ENCODE measurements at regions not wholly inside any gene's neighbourhood (a gene's known extent, or its start where the extent isn't known, plus 50 kb on each side); places are given as distances from the start of the nearest gene placed in this dataset.

GRCh38 chr4:11589676-11590075 is 161.0 kb upstream of the HS3ST1 start:
- ChIA-PET POLR2A (no interaction called here), CTCF (no interaction called here)
- DNase-seq (no peak), ATAC-seq (no peak)
- intact Hi-C loops (cut with DNase I, micrococcal nuclease) = no loop called here
- Mint-ChIP-seq H3K27ac (no peak overlapping the region), H3K4me1 (no peaks in the 10 kb centered on the region), H3K4me3 (no peak overlapping the region), H3K36me3 (ENCODE audit: low read depth) (no peaks in the 10 kb centered on the region), H3K27me3 (peaks cover 3% of the 10 kb centered on the region), H3K9me3 (ENCODE audit: low read depth) (no peaks in the 10 kb centered on the region)

- Mint-ChIP-seq H3K36me3 (ENCODE audit: low read depth) (no peaks in the 10 kb centered on the region), H3K27me3 (peaks cover 3% of the 10 kb centered on the region)
- CTCF ChIA-PET = no interaction called here
Measured at GRCh38 chr4:11587797-11588196, 159.1 kb upstream of the HS3ST1 start.

DNA sequence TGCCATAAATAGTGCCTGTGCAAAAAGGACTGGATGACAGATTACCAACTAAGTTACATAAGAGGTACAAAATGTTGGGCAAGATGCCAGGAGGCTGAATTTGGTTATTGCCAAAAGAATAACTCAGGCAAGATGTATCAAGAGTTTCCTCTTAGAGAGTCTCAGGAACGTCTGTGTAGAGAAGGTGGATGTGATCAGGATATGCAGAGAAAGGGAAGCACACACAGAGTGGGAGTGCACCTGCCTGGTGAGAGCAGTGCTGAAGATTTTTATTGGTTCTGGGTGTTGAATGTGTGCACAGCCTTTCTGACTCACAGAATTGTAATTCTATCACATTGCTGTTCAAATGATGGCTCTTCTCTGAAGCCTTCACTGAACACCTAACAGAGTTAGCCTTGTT is 156.8 kb upstream of the HS3ST1 start:
- DNase-seq = no peak
- no peaks in the 10 kb centered on the region for H3K36me3 Mint-ChIP-seq (ENCODE audit: low read depth)
- no peaks in the 10 kb centered on the region for H3K4me1 Mint-ChIP-seq
- ChIA-PET CTCF (no interaction called here), POLR2A (no interaction called here)
- H3K27ac Mint-ChIP-seq = no peak overlapping the region
- peaks cover 6% of the 10 kb centered on the region for H3K9me3 Mint-ChIP-seq (ENCODE audit: low read depth)
- ATAC-seq = no peak
- H3K27me3 Mint-ChIP-seq = peaks cover 3% of the 10 kb centered on the region
- H3K4me3 Mint-ChIP-seq = no peak overlapping the region
- intact Hi-C loops (cut with DNase I, micrococcal nuclease) = no loop called here

More at GRCh38 chr4:11587797-11588196, 159.1 kb upstream of the HS3ST1 start:
- no peak for ATAC-seq
- intact Hi-C loops (cut with DNase I, micrococcal nuclease) = no loop called here
- POLR2A ChIA-PET = no interaction called here
- H3K4me1 Mint-ChIP-seq = no peaks in the 10 kb centered on the region
- DNase-seq = no peak
- no peak overlapping the region for H3K27ac Mint-ChIP-seq
- no peaks in the 10 kb centered on the region for H3K9me3 Mint-ChIP-seq (ENCODE audit: low read depth)
- H3K4me3 Mint-ChIP-seq = no peak overlapping the region

- ChIA-PET CTCF (interaction anchor here (0.7 kb wide), 1 partner anchor 32 kb away, joined by 3 read pairs; no protein-coding TSS in a partner anchor), POLR2A (no interaction called here)
- no peak for DNase-seq
- Mint-ChIP-seq H3K4me3 (no peak overlapping the region), H3K36me3 (ENCODE audit: low read depth) (no peaks in the 10 kb centered on the region), H3K4me1 (no peaks in the 10 kb centered on the region), H3K27me3 (peaks cover 2% of the 10 kb centered on the region), H3K27ac (no peak overlapping the region), H3K9me3 (ENCODE audit: low read depth) (no peaks in the 10 kb centered on the region)
- ATAC-seq = no peak
- intact Hi-C loops (cut with DNase I, micrococcal nuclease) = no loop called here
Measured at GRCh38 chr4:11568511-11568910, 139.8 kb upstream of the HS3ST1 start.

- POLR2A ChIA-PET = no interaction called here
- no peak overlapping the region for H3K4me3 Mint-ChIP-seq
- peaks cover 2% of the 10 kb centered on the region for H3K27me3 Mint-ChIP-seq
- intact Hi-C loops (cut with DNase I, micrococcal nuclease) = no loop called here
- H3K36me3 Mint-ChIP-seq (ENCODE audit: low read depth) = no peaks in the 10 kb centered on the region
- DNase-seq (no peak), ATAC-seq (no peak)
- no peak overlapping the region for H3K27ac Mint-ChIP-seq
- H3K9me3 Mint-ChIP-seq (ENCODE audit: low read depth) = no peaks in the 10 kb centered on the region
- H3K4me1 Mint-ChIP-seq = no peaks in the 10 kb centered on the region
- CTCF ChIA-PET = no interaction called here
Measured at GRCh38 chr4:11566444-11567022, 137.8 kb upstream of the HS3ST1 start.

- POLR2A ChIA-PET = no interaction called here
- H3K4me1 Mint-ChIP-seq = no peaks in the 10 kb centered on the region
- intact Hi-C loops (cut with DNase I, micrococcal nuclease) = no loop called here
- DNase-seq (peak; percentile 24), ATAC-seq (peak; percentile 55)
- no peaks in the 10 kb centered on the region for H3K9me3 Mint-ChIP-seq (ENCODE audit: low read depth)
- H3K27ac Mint-ChIP-seq = no peak overlapping the region
- H3K36me3 Mint-ChIP-seq (ENCODE audit: low read depth) = no peaks in the 10 kb centered on the region
- CTCF ChIA-PET = no interaction called here
- H3K27me3 Mint-ChIP-seq = peaks cover 2% of the 10 kb centered on the region
- H3K4me3 Mint-ChIP-seq = no peak overlapping the region
Measured at GRCh38 chr4:11565899-11566298, 137.2 kb upstream of the HS3ST1 start.

DNA sequence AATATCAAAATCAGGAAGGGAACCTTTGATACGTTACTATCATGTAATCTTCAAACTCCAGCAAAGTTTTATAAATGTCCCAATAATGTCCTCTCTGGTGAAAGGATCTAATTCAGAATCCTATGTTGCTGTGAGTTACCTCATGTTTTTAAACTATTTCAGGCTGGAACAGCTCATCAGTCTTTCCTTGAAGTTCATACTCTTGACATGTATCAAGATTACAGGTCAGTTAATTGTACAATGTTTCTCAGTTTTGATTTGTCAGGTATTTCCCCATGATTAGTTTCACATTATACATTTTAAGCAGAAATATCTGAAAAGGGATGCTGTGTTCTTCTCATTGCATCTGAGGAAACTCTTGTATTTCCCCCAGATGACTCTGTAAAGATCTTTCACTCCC is 136.5 kb upstream of the HS3ST1 start:
- ChIA-PET CTCF (interaction anchor here (0.7 kb wide), 1 partner anchor 156 kb away, joined by 3 read pairs; no protein-coding TSS in a partner anchor), POLR2A (no interaction called here)
- peaks cover 2% of the 10 kb centered on the region for H3K27me3 Mint-ChIP-seq
- no peaks in the 10 kb centered on the region for H3K36me3 Mint-ChIP-seq (ENCODE audit: low read depth)
- DNase-seq = no peak
- ATAC-seq = no peak
- intact Hi-C loops (cut with DNase I, micrococcal nuclease) = no loop called here
- H3K9me3 Mint-ChIP-seq (ENCODE audit: low read depth) = no peaks in the 10 kb centered on the region
- H3K27ac Mint-ChIP-seq = no peak overlapping the region
- H3K4me3 Mint-ChIP-seq = no peak overlapping the region
- no peaks in the 10 kb centered on the region for H3K4me1 Mint-ChIP-seq

DNA sequence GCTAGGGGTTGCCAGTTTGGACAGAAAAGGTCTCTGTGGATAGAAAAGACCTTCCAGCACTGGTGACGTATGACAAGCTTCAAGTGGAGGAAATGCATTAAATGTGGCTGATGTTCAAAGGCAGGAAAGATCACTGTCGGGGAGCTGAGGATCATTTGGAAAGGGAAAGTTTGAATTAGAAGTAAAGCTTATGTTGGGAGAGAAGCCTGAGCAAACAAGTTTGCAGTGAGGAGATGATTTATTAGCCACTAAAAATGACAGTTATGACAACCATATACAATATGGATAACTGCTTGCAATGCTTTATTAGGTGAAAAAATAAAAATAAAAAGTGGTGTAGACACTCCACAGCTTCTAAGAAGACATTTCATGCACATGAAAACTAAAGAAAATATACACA is 135.3 kb upstream of the HS3ST1 start:
- H3K27me3 Mint-ChIP-seq = peaks cover 2% of the 10 kb centered on the region
- CTCF ChIA-PET = interaction anchor here (0.7 kb wide), 1 partner anchor 13 kb away, joined by 5 read pairs; no protein-coding TSS in a partner anchor
- H3K27ac Mint-ChIP-seq = no peak overlapping the region
- H3K36me3 Mint-ChIP-seq (ENCODE audit: low read depth) = no peaks in the 10 kb centered on the region
- H3K9me3 Mint-ChIP-seq (ENCODE audit: low read depth) = no peaks in the 10 kb centered on the region
- ATAC-seq (no peak), DNase-seq (no peak)
- POLR2A ChIA-PET = no interaction called here
- no peak overlapping the region for H3K4me3 Mint-ChIP-seq
- H3K4me1 Mint-ChIP-seq = no peaks in the 10 kb centered on the region
- intact Hi-C loops (cut with DNase I, micrococcal nuclease) = no loop called here

- peaks cover 11% of the 10 kb centered on the region for H3K4me1 Mint-ChIP-seq
- no peak overlapping the region for H3K27ac Mint-ChIP-seq
- ChIA-PET POLR2A (no interaction called here), CTCF (no interaction called here)
- DNase-seq (no peak), ATAC-seq (no peak)
- H3K4me3 Mint-ChIP-seq = no peak overlapping the region
- no peaks in the 10 kb centered on the region for H3K36me3 Mint-ChIP-seq (ENCODE audit: low read depth)
- H3K27me3 Mint-ChIP-seq = peaks cover 5% of the 10 kb centered on the region
- intact Hi-C loops (cut with DNase I, micrococcal nuclease) = no loop called here
- no peaks in the 10 kb centered on the region for H3K9me3 Mint-ChIP-seq (ENCODE audit: low read depth)
Measured at GRCh38 chr4:11549525-11549924, 120.8 kb upstream of the HS3ST1 start.

- ATAC-seq = peak; percentile 76
- ChIA-PET CTCF (no interaction called here), POLR2A (no interaction called here)
- peaks cover 11% of the 10 kb centered on the region for H3K4me1 Mint-ChIP-seq
- no peak overlapping the region for H3K27ac Mint-ChIP-seq
- H3K9me3 Mint-ChIP-seq (ENCODE audit: low read depth) = no peaks in the 10 kb centered on the region
- H3K36me3 Mint-ChIP-seq (ENCODE audit: low read depth) = no peaks in the 10 kb centered on the region
- intact Hi-C loops (cut with DNase I, micrococcal nuclease) = no loop called here
- peaks cover 2% of the 10 kb centered on the region for H3K27me3 Mint-ChIP-seq
- DNase-seq = peak; percentile 8
- no peak overlapping the region for H3K4me3 Mint-ChIP-seq
Measured at GRCh38 chr4:11548597-11549082, 119.9 kb upstream of the HS3ST1 start.

GRCh38 chr4:11546391-11547175 is 117.9 kb upstream of the HS3ST1 start:
- DNase-seq (no peak), ATAC-seq (no peak)
- H3K27ac Mint-ChIP-seq = no peak overlapping the region
- peaks cover 2% of the 10 kb centered on the region for H3K27me3 Mint-ChIP-seq
- CTCF ChIA-PET = no interaction called here
- POLR2A ChIA-PET = no interaction called here
- peaks cover 11% of the 10 kb centered on the region for H3K4me1 Mint-ChIP-seq
- H3K36me3 Mint-ChIP-seq (ENCODE audit: low read depth) = no peaks in the 10 kb centered on the region
- intact Hi-C loops (cut with DNase I, micrococcal nuclease) = no loop called here
- H3K4me3 Mint-ChIP-seq = no peak overlapping the region
- H3K9me3 Mint-ChIP-seq (ENCODE audit: low read depth) = no peaks in the 10 kb centered on the region

- ChIA-PET CTCF (no interaction called here), POLR2A (no interaction called here)
- ATAC-seq (no peak), DNase-seq (no peak)
- Mint-ChIP-seq H3K27ac (no peak overlapping the region), H3K27me3 (peaks cover 2% of the 10 kb centered on the region), H3K36me3 (ENCODE audit: low read depth) (no peaks in the 10 kb centered on the region), H3K9me3 (ENCODE audit: low read depth) (no peaks in the 10 kb centered on the region), H3K4me3 (no peak overlapping the region), H3K4me1 (peaks cover 11% of the 10 kb centered on the region)
- intact Hi-C loops (cut with DNase I, micrococcal nuclease) = no loop called here
Measured at GRCh38 chr4:11545651-11546050, 117.0 kb upstream of the HS3ST1 start.

Data from activated CD4-positive, alpha-beta T cell treated with anti-CD3 and anti-CD28 coated beads for 36 hours (primary cell).